C4-2B (cell line): ENCODE measurements at regions not wholly inside any gene's neighbourhood (a gene's known extent, or its start where the extent isn't known, plus 50 kb on each side); places are given as distances from the start of the nearest gene placed in this dataset.

Experiments used
- ZFX ChIP-seq: fragments of 450-650 bp; IDR thresholded peaks from 2 replicates; pipeline ENCODE4 v1.6.1; 2017
- TF ChIP-seq, protein P1 (sequence below): fragments of 450-650 bp; conservative IDR thresholded peaks from 2 replicates; pipeline ENCODE4 v1.5.1; 2017; ENCODE audit warnings: mild to moderate bottlenecking

DNA sequence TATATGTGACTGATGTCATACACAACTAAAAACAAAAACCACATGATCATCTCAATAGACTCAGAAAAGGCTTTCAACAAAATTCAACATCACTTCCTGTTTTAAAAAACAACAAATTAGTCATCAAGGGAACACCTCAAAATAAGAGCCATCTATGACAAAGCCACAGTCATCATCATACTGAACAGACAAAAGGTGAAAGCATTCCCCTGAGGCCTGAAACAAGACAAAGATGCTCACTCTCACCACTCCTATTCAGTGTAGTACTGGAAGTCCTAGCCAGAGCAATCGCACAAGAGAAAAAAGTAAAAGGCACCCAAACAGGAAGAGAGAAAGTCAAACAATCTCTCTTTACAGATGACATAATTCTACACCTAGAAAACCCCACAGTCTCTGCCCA lies 893.5 kb upstream of the EDIL3 start:
- TF ChIP-seq, protein P1, sequence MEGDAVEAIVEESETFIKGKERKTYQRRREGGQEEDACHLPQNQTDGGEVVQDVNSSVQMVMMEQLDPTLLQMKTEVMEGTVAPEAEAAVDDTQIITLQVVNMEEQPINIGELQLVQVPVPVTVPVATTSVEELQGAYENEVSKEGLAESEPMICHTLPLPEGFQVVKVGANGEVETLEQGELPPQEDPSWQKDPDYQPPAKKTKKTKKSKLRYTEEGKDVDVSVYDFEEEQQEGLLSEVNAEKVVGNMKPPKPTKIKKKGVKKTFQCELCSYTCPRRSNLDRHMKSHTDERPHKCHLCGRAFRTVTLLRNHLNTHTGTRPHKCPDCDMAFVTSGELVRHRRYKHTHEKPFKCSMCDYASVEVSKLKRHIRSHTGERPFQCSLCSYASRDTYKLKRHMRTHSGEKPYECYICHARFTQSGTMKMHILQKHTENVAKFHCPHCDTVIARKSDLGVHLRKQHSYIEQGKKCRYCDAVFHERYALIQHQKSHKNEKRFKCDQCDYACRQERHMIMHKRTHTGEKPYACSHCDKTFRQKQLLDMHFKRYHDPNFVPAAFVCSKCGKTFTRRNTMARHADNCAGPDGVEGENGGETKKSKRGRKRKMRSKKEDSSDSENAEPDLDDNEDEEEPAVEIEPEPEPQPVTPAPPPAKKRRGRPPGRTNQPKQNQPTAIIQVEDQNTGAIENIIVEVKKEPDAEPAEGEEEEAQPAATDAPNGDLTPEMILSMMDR, result no peak
- no peak for TF ChIP-seq ZFX
